ENCODE measurements at regions not wholly inside any gene's neighbourhood (a gene's known extent, or its start where the extent isn't known, plus 50 kb on each side); places are given as distances from the start of the nearest gene placed in this dataset.

DNA sequence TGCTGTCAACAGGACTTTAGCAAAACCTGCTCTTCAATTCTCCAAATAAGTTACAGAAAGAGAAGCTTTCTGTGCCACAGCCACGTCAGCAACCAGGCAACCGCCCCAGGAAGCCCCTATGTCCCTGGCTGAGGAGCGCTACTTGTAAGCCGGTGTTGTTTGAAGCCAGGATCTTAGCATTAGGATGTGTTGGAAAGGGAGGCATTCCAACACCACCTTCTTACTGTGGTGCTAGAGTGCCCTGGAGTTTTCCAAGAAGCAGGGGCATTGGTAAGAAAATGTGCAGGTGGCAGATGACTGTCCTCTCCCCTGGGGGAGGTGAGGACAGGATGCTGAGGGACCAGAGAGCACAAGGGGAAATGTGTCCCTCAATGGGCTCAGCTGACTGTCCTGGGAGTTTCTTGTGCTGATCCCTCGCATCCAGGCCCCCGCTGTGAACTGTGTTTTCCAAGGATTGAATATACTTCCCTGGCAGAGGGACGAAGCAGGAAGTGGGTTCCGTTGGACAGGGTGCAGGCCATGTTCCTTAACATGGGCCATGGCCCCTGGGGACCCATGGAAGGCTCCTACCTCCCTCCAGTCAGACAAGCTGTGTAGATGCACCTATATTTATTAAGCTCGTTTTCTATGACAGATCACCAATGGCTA, 139.6 kb upstream of the GDF10 start:
- H3K4me1 ChIP-seq, result peaks cover 0 to 10% (median 5%) of the 10 kb centered on the region in 6 donors
- peaks cover 0 to 20% (median 0%) of the 10 kb centered on the region in 7 donors for H3K27me3 ChIP-seq (replicated peaks in 1 of 7)
- TF ChIP-seq POLR2A (IDR thresholded peaks at IDR 0.05) (no peak), POLR2AphosphoS5 (IDR thresholded peaks at IDR 0.05) (no peak)
- TF ChIP-seq, protein P1, sequence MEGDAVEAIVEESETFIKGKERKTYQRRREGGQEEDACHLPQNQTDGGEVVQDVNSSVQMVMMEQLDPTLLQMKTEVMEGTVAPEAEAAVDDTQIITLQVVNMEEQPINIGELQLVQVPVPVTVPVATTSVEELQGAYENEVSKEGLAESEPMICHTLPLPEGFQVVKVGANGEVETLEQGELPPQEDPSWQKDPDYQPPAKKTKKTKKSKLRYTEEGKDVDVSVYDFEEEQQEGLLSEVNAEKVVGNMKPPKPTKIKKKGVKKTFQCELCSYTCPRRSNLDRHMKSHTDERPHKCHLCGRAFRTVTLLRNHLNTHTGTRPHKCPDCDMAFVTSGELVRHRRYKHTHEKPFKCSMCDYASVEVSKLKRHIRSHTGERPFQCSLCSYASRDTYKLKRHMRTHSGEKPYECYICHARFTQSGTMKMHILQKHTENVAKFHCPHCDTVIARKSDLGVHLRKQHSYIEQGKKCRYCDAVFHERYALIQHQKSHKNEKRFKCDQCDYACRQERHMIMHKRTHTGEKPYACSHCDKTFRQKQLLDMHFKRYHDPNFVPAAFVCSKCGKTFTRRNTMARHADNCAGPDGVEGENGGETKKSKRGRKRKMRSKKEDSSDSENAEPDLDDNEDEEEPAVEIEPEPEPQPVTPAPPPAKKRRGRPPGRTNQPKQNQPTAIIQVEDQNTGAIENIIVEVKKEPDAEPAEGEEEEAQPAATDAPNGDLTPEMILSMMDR (IDR thresholded peaks at IDR 0.05 in 8 of 11, conservative IDR thresholded peaks at IDR 0.05 in 3 of 11), result no peak
- no peak for DNase-seq
- no peaks in the 10 kb centered on the region for H3K36me3 ChIP-seq
- 83 to 91% (median 87%) methylated on average over 9 of the region's 9 CpGs for WGBS, 5 donors
- H3K4me3 ChIP-seq, result no peak overlapping the region
- H3K9me3 ChIP-seq, result peaks cover 0 to 7% (median 5%) of the 10 kb centered on the region in 8 donors
- intact Hi-C loops (cut with DNase I; ENCODE audit: low total_unique reads), result no loop called here
- H3K27ac ChIP-seq, result no peak overlapping the region

DNA sequence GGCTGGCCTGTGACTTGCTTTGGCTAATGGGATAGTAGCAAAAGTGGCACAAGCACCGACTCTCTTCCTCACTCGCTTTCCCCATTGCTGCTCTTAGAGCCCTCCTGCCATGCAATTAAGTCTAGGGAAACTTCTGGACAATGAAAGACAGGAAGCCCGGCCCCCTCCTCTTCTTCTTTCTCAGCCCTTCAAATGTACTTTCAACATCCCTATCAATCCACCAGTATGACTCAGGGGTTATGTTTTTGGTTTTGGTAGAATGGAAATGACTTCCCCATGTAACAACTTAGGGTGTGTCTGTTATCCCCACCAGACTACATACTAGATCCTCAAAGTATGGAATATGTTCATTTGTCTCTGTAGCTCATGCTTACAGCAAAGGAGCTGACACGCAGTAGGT, 139.0 kb upstream of the GDF10 start:
- TF ChIP-seq POLR2A (IDR thresholded peaks at IDR 0.05) (no peak), POLR2AphosphoS5 (IDR thresholded peaks at IDR 0.05) (no peak)
- TF ChIP-seq, protein P1 (IDR thresholded peaks at IDR 0.05 in 8 of 11, conservative IDR thresholded peaks at IDR 0.05 in 3 of 11), result no peak
- Histone ChIP-seq H3K9me3 (peaks cover 0 to under 1% (median 0%) of the 10 kb centered on the region in 8 donors), H3K4me1 (peaks cover 0 to 16% (median 11%) of the 10 kb centered on the region in 6 donors), H3K27me3 (replicated peaks in 1 of 7) (peaks cover 0 to 25% (median 0%) of the 10 kb centered on the region in 7 donors), H3K36me3 (no peaks in the 10 kb centered on the region), H3K27ac (no peak overlapping the region), H3K4me3 (no peak overlapping the region)
- DNase-seq, result no peak
- intact Hi-C loops (cut with DNase I; ENCODE audit: low total_unique reads), result no loop called here
- WGBS, 5 donors, result 70 to 81% (median 72%) methylated on average over 4 of the region's 4 CpGs

DNA sequence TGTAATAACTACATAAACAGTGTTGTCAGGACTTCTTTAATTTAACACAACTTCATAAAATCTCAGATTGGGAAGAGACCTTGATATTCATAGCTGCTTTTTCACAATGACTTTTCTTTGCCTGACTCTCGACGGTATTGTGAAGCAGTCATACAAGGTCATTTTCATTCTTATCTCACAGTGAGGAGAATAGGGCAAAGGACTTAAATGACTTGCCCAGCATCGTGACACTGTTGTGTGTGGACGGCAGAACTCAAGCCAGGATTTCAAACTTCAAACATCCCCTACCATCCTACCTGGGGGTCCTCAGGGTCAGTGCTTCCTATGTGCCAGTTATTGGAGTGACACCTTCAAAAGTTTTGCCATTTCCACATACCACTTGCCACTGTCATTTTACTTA, 138.5 kb upstream of the GDF10 start:
- Histone ChIP-seq H3K27ac (no peak overlapping the region), H3K9me3 (peaks cover 0 to under 1% (median 0%) of the 10 kb centered on the region in 8 donors), H3K4me3 (no peak overlapping the region), H3K36me3 (no peaks in the 10 kb centered on the region), H3K4me1 (peaks cover 0 to 21% (median 14%) of the 10 kb centered on the region in 6 donors), H3K27me3 (replicated peaks in 1 of 7) (peaks cover 0 to 25% (median 0%) of the 10 kb centered on the region in 7 donors)
- intact Hi-C loops (cut with DNase I; ENCODE audit: low total_unique reads), result no loop called here
- TF ChIP-seq POLR2AphosphoS5 (IDR thresholded peaks at IDR 0.05), result no peak
- TF ChIP-seq, protein P1 (IDR thresholded peaks at IDR 0.05 in 8 of 11, conservative IDR thresholded peaks at IDR 0.05 in 3 of 11), result no peak
- no peak for TF ChIP-seq POLR2A (IDR thresholded peaks at IDR 0.05)
- no peak for DNase-seq
- WGBS, 5 donors, result 27 to 74% (median 67%) methylated on average over 4 of the region's 4 CpGs

DNA sequence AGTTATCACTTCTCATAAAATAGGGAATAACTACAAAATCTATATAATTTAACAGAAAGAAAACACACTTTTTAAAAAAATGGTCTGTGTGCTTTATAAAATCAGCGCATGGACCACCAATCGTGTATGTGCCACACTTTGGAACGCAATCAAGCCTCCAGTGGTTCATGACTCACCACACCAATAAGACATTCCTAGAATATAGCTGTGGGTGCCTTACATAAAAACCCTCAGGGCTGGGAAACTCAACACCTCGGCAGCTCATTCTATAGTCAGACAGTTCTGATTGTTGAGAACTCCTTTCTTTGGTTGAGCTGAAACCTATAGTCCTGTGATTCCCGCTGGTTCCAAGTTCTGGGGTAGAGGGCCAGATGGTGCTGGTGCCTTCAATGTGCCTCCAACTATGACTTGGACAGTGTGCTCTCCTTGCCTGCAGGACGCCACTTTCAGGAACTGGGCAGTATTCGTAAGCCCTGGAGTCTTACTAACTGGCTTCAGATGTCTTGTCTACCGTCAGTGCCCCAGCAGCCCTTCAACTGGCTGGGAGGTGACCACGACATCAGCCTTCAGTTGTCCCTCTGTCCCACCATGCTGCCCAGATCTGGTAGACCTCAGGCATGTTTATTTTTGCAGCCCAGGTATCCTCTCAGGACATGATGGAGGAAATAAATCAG, 135.7 kb upstream of the GDF10 start:
- peaks cover 0 to 19% (median 0%) of the 10 kb centered on the region in 7 donors for H3K27me3 ChIP-seq (replicated peaks in 1 of 7)
- H3K36me3 ChIP-seq, result no peaks in the 10 kb centered on the region
- H3K27ac ChIP-seq, result no peak overlapping the region
- H3K4me3 ChIP-seq, result no peak overlapping the region
- no peak for DNase-seq
- H3K9me3 ChIP-seq, result peaks cover 0 to 4% (median 0%) of the 10 kb centered on the region in 8 donors
- intact Hi-C loops (cut with DNase I; ENCODE audit: low total_unique reads), result no loop called here
- WGBS, 5 donors, result 82 to 97% (median 91%) methylated on average over 9 of the region's 9 CpGs
- peaks cover 0 to 21% (median 14%) of the 10 kb centered on the region in 6 donors for H3K4me1 ChIP-seq
- TF ChIP-seq, protein P1 (IDR thresholded peaks at IDR 0.05 in 8 of 11, conservative IDR thresholded peaks at IDR 0.05 in 3 of 11), result no peak
- no peak for TF ChIP-seq POLR2AphosphoS5 (IDR thresholded peaks at IDR 0.05)
- no peak for TF ChIP-seq POLR2A (IDR thresholded peaks at IDR 0.05)

Data from spleen (tissue), 11 donors.